ENCODE measurements at regions not wholly inside any gene's neighbourhood (a gene's known extent, or its start where the extent isn't known, plus 50 kb on each side); places are given as distances from the start of the nearest gene placed in this dataset.

- Histone ChIP-seq H3K23ac (ENCODE audit: insufficient read length) (no peak overlapping the region), H2BK12ac (ENCODE audit: low read depth, low read length) (no peak overlapping the region), H3K9me3 (ENCODE audit: insufficient read depth in 2 of 2, low read depth in 1 of 2, low read length in 1 of 2) (no peaks in the 10 kb centered on the region), H3K18ac (ENCODE audit: extremely low read depth, low read length) (no peak overlapping the region), H3K4me3 (ENCODE audit: extremely low read depth in 1 of 4, insufficient read depth in 2 of 4, low read depth in 3 of 4, low read length in 4 of 4) (no peak overlapping the region), H4K5ac (ENCODE audit: insufficient read length, low read depth, low read length) (no peak overlapping the region), H3K27ac (ENCODE audit: low read depth, low read length) (no peak overlapping the region), H3K4ac (replicated peaks; ENCODE audit: insufficient read length, low read depth, low read length) (no peak overlapping the region), H3K9ac (replicated peaks in 1 of 4; ENCODE audit: extremely low read depth in 1 of 4, low read depth in 3 of 4, low read length in 3 of 4) (no peak overlapping the region), H4K8ac (ENCODE audit: extremely low read depth, insufficient read depth, low read length) (no peak overlapping the region), H2BK120ac (replicated peaks; ENCODE audit: low read depth, low read length) (no peak overlapping the region), H3K4me2 (ENCODE audit: insufficient read depth in 1 of 2, low read depth in 2 of 2, low read length in 2 of 2) (no peak overlapping the region), H4K20me1 (replicated peaks in 1 of 2; ENCODE audit: control insufficient read depth in 1 of 2, insufficient read depth in 2 of 2, low read length in 2 of 2) (no peaks in the 10 kb centered on the region), H3K14ac (ENCODE audit: insufficient read length) (no peak overlapping the region), H3K27me3 (replicated peaks in 1 of 4; ENCODE audit: control insufficient read depth in 3 of 4, extremely low read depth in 1 of 4, insufficient read depth in 3 of 4, low read length in 3 of 4) (no peaks in the 10 kb centered on the region), H3K4me1 (replicated peaks in 1 of 4; ENCODE audit: control insufficient read depth in 3 of 4, insufficient read depth in 4 of 4, low read length in 3 of 4) (no peaks in the 10 kb centered on the region), H3K56ac (replicated peaks; ENCODE audit: insufficient read length, low read depth, low read length) (no peak overlapping the region), H2BK5ac (ENCODE audit: low read depth, low read length) (no peak overlapping the region), H3K36me3 (ENCODE audit: control insufficient read depth in 2 of 4, insufficient read depth in 4 of 4, low read length in 3 of 4) (no peaks in the 10 kb centered on the region), H2BK15ac (ENCODE audit: low read length) (no peak overlapping the region), H3K79me1 (ENCODE audit: low read depth, low read length) (no peaks in the 10 kb centered on the region), H3K79me2 (ENCODE audit: control insufficient read depth in 1 of 2, insufficient read depth in 2 of 2, low read length in 2 of 2) (no peaks in the 10 kb centered on the region), H2BK20ac (ENCODE audit: low read length) (no peak overlapping the region), H2AFZ (ENCODE audit: low read length) (no peak overlapping the region), H3K23me2 (ENCODE audit: low read depth, low read length) (no peaks in the 10 kb centered on the region), H2AK5ac (ENCODE audit: low read depth, low read length) (no peak overlapping the region), H4K91ac (replicated peaks; ENCODE audit: insufficient read length, low read length) (no peak overlapping the region)
- WGBS, 2 experiments (ENCODE audit: extremely low coverage in 1 of 2, insufficient coverage in 1 of 2, insufficient read length in 1 of 2, insufficient replicate concordance in 2 of 2, low coverage in 1 of 2, low lambda C conversion rate in 2 of 2, missing lambda C conversion rate in 1 of 2), result 100% methylated on average over 1 of the region's 1 CpG; no CpG with 5 or more reads in 1 of the 2 experiments
- ChIA-PET POLR2A (ENCODE audit: partially characterized antibody) (no interaction called here), CTCF (ENCODE audit: partially characterized antibody) (interaction anchor here (0.8 kb wide), 1 partner anchor 13 kb away, joined by 3 read pairs; no protein-coding TSS in a partner anchor)
- no peak for FAIRE-seq
- no peak for DNase-seq (ENCODE audit: low read depth in 1 of 2, low spot score in 2 of 2)
- TF ChIP-seq SP4 (IDR thresholded peaks at IDR 0.05; ENCODE audit: low read length), result no peak
- TF ChIP-seq CBX5 (IDR thresholded peaks at IDR 0.05; ENCODE audit: low read depth, low read length), result no peak
- TF ChIP-seq KDM5A (IDR thresholded peaks at IDR 0.05; ENCODE audit: low read length), result no peak
- no peak for TF ChIP-seq SIN3A (conservative IDR thresholded peaks at IDR 0.05 in 1 of 2, IDR thresholded peaks at IDR 0.05 in 1 of 2; ENCODE audit: low read depth in 1 of 2, low read length in 2 of 2)
- TF ChIP-seq GTF2F1 (IDR thresholded peaks at IDR 0.05; ENCODE audit: borderline replicate concordance, low read depth, low read length), result no peak
- TF ChIP-seq EGR1 (IDR thresholded peaks at IDR 0.05; ENCODE audit: borderline replicate concordance, low read depth, low read length), result no peak
- no peak for TF ChIP-seq ZNF274 (IDR thresholded peaks at IDR 0.05; ENCODE audit: borderline replicate concordance, extremely low read depth, low read length)
- TF ChIP-seq TAF1 (IDR thresholded peaks at IDR 0.05; ENCODE audit: low read depth, low read length), result no peak
- TF ChIP-seq RXRA (IDR thresholded peaks at IDR 0.05; ENCODE audit: insufficient read depth, low read depth, low read length), result no peak
- no peak for TF ChIP-seq TEAD4 (IDR thresholded peaks at IDR 0.05; ENCODE audit: low read depth, low read length)
- no peak for TF ChIP-seq TAF7 (optimal IDR thresholded peaks at IDR 0.05; ENCODE audit: borderline replicate concordance, low read depth, low read length)
- TF ChIP-seq SRF (IDR thresholded peaks at IDR 0.05; ENCODE audit: low read depth, low read length), result no peak
- no peak for TF ChIP-seq BCL11A (IDR thresholded peaks at IDR 0.05; ENCODE audit: low read depth in 2 of 2, low read length in 2 of 2)
- TF ChIP-seq JUN (IDR thresholded peaks at IDR 0.05; ENCODE audit: low read depth, low read length), result no peak
- no peak for TF ChIP-seq SAP30 (IDR thresholded peaks at IDR 0.05; ENCODE audit: insufficient read depth, insufficient replicate concordance, low read length)
Observed at GRCh38 chr1:168488138-168488537, 55.7 kb downstream of the XCL2 start.

All from H1 (cell line).